ENCODE measurements at regions not wholly inside any gene's neighbourhood (a gene's known extent, or its start where the extent isn't known, plus 50 kb on each side); places are given as distances from the start of the nearest gene placed in this dataset.

DNA sequence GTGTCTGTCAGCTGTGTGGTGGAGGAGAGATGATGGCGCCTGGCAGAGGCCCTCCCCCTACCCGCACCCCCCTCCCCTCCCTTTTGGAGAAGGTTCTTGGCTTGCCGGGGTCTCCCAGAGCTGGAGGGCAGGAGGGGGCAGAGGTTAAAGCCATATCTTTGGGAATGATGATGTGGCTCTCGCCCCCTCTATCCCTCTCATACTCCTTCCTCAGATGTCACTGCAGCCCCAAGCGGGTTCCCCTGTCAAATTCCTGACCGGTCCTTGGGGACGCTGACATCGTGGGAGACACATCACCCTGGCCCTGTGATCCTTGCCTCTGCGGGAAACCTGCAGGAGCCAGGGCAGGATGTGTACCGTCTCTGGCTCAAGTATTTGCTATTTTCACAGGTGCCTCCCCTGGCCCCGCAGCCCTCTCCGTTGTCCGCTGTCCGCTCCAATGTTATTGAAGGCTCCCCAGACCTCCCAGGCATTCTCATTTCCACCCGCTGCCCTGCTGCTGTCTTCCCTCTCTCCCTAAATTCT, 109.5 kb downstream of the FOXD1 start:
- DNase-seq, result no peak

DNA sequence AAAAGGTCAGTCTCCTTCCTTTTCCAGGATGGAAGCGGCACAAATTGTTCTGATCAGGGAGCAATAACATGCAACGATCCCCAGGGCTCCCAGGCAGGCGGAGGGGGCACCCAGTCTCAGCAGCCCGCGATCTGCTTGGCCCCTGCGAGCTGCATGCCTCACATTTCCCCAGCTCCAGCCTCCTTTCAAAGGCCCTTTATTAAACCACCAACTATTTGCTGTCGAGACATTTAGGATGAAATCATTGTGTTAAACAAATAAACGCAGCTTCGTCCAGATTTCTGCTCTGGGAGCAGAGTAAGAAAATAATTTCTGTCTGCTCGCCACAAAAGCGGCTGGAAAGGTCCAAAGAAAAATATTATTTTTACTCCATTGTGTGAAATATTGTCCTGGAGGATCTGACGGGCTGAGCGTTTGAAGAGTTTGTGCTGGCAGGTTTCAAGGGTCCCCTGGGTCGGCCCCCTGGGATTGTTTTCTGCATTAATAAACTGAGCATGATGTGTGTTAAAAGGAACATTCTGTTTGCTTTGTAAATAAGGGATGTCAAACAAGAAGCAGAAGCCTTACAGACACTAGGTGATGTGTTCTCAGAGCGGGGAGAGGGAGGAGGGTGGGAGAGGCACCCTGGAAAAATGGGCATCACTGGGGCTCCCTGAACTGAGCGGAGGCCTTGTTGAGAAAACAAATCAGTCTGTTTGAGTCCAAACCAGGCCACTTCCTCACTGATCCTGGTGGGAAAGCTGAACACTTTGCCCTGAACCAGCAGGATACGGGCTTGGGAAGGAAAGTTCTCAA, 110.1 kb downstream of the FOXD1 start:
- DNase-seq, result no peak

- no peak for DNase-seq
Observed at GRCh38 chr5:73337586-73338255, 110.9 kb downstream of the FOXD1 start.

DNA sequence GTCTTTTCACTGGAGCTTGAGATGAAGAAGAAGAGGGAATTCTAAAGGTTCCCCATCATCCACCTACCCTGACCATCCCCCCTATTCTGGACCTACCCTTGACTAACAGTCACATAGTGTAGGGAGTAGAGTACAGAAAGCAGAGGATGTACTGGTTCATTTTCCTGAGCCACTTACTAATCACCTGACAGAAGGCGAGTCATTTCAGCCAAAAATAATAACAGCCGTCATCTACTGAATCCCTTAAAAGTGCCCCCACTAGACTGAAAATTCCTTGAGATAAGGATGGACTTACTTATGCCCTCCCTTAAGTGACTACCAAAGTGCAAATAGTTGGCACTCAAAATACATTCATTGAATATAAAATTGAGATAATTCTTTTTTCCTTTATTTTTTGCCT, 112.2 kb downstream of the FOXD1 start:
- DNase-seq, result no peak

- DNase-seq, result no peak
Observed at GRCh38 chr5:73333944-73334703, 114.5 kb downstream of the FOXD1 start.

DNA sequence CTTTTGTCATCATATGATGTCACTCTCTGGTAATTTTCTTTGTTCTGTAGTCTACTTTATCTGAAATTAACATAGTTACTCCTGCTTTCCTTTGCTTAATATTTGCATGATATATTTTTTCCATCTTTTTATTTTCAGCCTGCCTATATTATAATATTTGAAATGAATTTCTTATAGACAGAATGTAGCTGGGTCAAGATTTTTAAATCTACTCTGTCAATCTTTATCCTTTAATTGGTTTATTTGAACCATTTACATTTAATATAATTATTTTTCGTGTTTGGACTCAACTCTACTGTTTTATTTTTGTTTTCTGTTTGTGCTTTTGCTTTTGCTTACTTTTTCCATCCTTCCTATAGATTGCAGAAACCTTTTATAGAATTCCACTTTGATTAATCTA, 118.0 kb downstream of the FOXD1 start:
- no peak for DNase-seq

DNA sequence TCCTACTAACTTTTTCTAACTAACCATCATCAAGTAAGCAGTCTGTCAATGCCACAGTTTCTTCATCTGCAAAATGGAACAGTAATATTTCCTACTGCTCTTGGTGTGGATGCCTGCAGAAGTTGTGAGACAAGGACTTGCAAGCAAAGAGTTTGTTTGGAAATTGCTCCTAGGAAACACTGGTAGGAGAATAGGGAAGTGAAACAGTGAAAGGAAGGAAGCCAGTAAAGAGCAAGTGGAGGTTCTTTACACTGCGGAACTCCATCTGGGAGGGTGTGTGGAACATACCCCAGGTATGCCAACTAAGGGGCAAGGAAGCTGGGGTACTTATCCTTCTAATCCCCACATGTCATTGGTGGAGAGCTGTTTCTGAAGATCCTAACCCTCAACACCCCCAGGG, 119.9 kb downstream of the FOXD1 start:
- no peak for DNase-seq

- no peak for DNase-seq
Observed at GRCh38 chr5:73327908-73328455, 120.6 kb downstream of the FOXD1 start.

- no peak for DNase-seq
Observed at GRCh38 chr5:73325546-73325945, 123.0 kb downstream of the FOXD1 start.

DNA sequence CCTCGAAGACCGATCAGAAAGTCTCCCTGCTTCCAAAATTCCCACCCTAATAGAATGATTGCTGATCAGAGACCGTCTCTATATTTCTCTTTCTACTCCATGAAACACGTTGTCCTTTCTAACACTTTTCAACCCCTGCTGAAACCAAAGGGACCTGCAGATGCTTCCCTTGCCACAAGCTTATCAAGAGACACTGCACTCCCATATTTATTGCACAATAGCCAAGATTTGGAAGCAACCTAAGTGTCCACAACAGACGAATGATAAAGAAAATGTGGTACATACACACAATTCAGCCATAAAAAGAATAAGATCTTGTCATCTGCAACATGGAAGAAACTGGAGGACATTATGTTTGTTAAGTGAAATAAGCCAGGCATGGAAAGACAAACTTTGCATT, 125.1 kb downstream of the FOXD1 start:
- no peak for DNase-seq

- DNase-seq, result no peak
Observed at GRCh38 chr5:73322437-73323076, 126.0 kb downstream of the FOXD1 start.

DNA sequence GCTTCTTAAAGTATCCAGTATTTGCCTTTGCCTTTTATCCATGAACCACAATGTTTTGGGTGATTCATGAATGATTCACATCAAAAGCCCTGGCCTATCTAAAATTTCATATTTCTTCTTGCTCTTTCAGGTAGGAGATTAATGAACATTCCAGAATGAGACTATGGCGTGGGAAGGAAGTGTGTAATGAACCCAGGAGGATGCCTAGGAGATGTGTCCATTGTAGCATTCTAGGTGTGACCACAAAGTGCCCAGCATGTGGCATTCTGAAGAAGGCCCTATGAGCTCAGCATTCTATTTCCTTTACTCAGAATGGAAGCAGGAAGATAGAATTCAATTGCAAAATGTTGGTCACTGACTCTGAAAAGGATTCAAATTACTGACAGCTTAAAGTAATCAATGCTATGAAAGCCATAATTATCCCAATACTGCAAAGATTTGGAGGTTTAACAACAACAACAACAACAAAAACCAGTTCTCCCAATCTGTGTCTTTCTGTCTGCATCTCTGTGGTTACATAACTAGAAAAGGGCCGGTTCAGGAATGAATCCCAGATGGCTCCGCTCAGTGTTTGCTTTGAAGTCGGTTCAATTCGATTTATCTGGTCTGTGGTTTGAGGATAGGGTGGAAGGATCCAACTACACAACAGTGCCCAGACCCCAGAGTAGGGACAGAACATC, 126.7 kb downstream of the FOXD1 start:
- DNase-seq, result no peak

- DNase-seq, result no peak
Observed at GRCh38 chr5:73319036-73319435, 129.5 kb downstream of the FOXD1 start.

- no peak for DNase-seq
Observed at GRCh38 chr5:73318308-73318719, 130.3 kb downstream of the FOXD1 start.

GRCh38 chr5:73317523-73317922, 131.1 kb downstream of the FOXD1 start:
- no peak for DNase-seq

DNA sequence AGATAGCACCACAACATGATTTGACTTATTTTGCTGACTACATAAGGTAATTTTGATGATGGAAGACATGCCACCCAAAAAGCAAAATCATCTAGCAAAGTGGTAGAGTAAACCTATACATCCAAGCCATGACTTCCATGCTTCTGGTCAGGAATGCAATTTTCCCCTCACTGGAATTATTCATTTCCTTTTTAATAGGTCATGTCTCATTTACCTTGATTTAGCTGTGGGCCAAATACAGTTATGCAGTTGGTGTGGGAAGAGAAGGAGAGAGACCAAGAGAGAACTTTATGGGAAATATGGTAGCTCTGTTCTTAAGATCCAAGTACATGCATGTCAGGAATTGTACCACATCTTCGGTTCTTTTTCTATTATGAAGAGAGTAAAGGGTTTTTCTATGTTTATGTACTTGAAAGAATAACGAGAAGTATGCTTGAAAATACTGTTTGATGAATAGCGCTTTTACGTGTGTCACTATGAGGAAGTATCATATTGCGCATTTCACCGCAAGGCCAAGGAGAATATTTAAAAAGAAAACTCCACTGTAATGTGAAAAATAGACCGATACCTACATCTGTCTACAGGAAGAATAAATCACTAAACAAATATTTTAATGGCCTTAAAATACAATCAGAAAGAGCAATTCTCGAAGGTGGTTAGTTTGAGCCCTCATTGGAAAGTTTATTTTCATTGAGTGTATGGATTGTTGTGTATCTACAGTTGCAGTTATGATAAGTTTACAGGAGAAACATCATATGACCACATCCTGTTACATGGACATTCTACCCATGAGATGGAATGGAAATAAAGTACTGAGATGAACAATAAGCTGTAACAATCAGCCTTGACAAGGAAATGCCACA, 134.0 kb downstream of the FOXD1 start:
- no peak for DNase-seq

- no peak for DNase-seq
Observed at GRCh38 chr5:73312872-73313510, 135.6 kb downstream of the FOXD1 start.

- no peak for DNase-seq
Observed at GRCh38 chr5:73312146-73312871, 136.3 kb downstream of the FOXD1 start.
